SK-N-SH (cell line): ENCODE measurements at regions not wholly inside any gene's neighbourhood (a gene's known extent, or its start where the extent isn't known, plus 50 kb on each side); places are given as distances from the start of the nearest gene placed in this dataset.

Experiments used
- CTCF ChIA-PET: fragments of 300-600, 350-600 bp; formaldehyde crosslinking; extraction: SDS; loops from one replicate; lab custom pipeline; 2021; lab: Yijun Ruan, JAX
- POLR2A ChIA-PET: fragments of 350-600 bp; sonication (Branson Sonifier 250); formaldehyde crosslinking; extraction: SDS; loops from one replicate; lab custom pipeline; 2020; ENCODE audit warnings: antibody characterized with exemption, inconsistent platforms; lab: Yijun Ruan, JAX
- DNase-seq: peaks from one replicate; pipeline ENCODE4 v3.0.0; 2012
- H2AFZ ChIP-seq: fragments of 200-600 bp; sonication (generic); 2 replicates; pipeline ENCODE4 v1.8.1; 2016; ENCODE audit warnings: antibody characterized with exemption, mild to moderate bottlenecking, low read depth
- H3F3A ChIP-seq: fragments of 200-600 bp; sonication (generic); replicated peaks from 2 replicates; pipeline ENCODE3; 2016; ENCODE audit warnings: antibody characterized with exemption, mild to moderate bottlenecking; ENCODE audit not compliant: insufficient read depth
- H3K27ac ChIP-seq, 2 experiments: fragments of 200-500 bp in 1 of 2; fragments of 200-600 bp in 1 of 2; sonication (Bioruptor generic) in 1 of 2; sonication (generic), shearing (Covaris generic) in 1 of 2; 2 replicates each; pipeline versions ENCODE4 v1.5.1 to v1.6.1; 2014 to 2016; ENCODE audit warnings: low read depth in 2 of 2, inconsistent platforms in 1 of 2, low read length in 1 of 2, mild to moderate bottlenecking in 1 of 2, mixed read lengths in 1 of 2
- H3K27me3 ChIP-seq: fragments of 200-600 bp; sonication (generic), shearing (Covaris generic); 2 replicates; pipeline ENCODE4 v1.6.1; 2016; ENCODE audit warnings: mixed run types; ENCODE audit not compliant: insufficient read depth
- H3K36me3 ChIP-seq, 2 experiments: fragments of 200-500 bp in 1 of 2; fragments of 200-600 bp in 1 of 2; sonication (Bioruptor generic) in 1 of 2; sonication (generic) in 1 of 2; replicated peaks in 1 of 2; 2 replicates each; pipeline versions ENCODE3 to v1.5.1; 2014 to 2016; ENCODE audit warnings: low read length in 1 of 2, mild to moderate bottlenecking in 1 of 2; ENCODE audit not compliant: insufficient read depth in 2 of 2, control insufficient read depth in 1 of 2
- H3K4me1 ChIP-seq, 2 experiments: fragments of 200-500 bp in 1 of 2; fragments of 200-600 bp in 1 of 2; sonication (Bioruptor generic) in 1 of 2; sonication (generic), shearing (Covaris generic) in 1 of 2; 2 replicates each; pipeline versions ENCODE4 v1.5.1 to v1.6.1; 2014 to 2016; ENCODE audit warnings: low read depth in 1 of 2, low read length in 1 of 2, mixed run types in 1 of 2; ENCODE audit not compliant: insufficient read depth in 2 of 2, control insufficient read depth in 1 of 2
- H3K4me2 ChIP-seq: fragments of 200-600 bp; sonication (generic), shearing (Covaris generic); 2 replicates; pipeline ENCODE4 v1.6.1; 2017; ENCODE audit warnings: mixed run types
- H3K4me3 ChIP-seq, 2 experiments: fragments of 200-500 bp in 1 of 2; fragments of 200-600 bp in 1 of 2; sonication (Bioruptor generic) in 1 of 2; sonication (generic), shearing (Covaris generic) in 1 of 2; 2 replicates each; pipeline versions ENCODE4 v1.5.1 to v1.8.1; 2014 to 2016; ENCODE audit warnings: low read depth in 2 of 2, inconsistent platforms in 1 of 2, low read length in 1 of 2, mild to moderate bottlenecking in 1 of 2, mixed read lengths in 1 of 2, moderate library complexity in 1 of 2
- H3K79me2 ChIP-seq: fragments of 200-600 bp; sonication (generic); 2 replicates; pipeline ENCODE4 v1.8.1; 2017; ENCODE audit warnings: mild to moderate bottlenecking; ENCODE audit not compliant: insufficient read depth
- H3K9ac ChIP-seq: fragments of 200-600 bp; sonication (generic); 2 replicates; pipeline ENCODE4 v1.6.1; 2017; ENCODE audit warnings: mixed run types
- H3K9me2 ChIP-seq: fragments of 200-600 bp; sonication (generic); 2 replicates; pipeline ENCODE4 v1.6.1; 2017; ENCODE audit warnings: mixed run types
- H3K9me3 ChIP-seq: fragments of 200-600 bp; sonication (generic); 2 replicates; pipeline ENCODE4 v1.6.1; 2017; ENCODE audit warnings: mixed run types, mild to moderate bottlenecking, moderate library complexity
- H4K20me1 ChIP-seq: fragments of 200-600 bp; sonication (generic); 2 replicates; pipeline ENCODE4 v1.6.1; 2017; ENCODE audit warnings: mild to moderate bottlenecking, mixed run types; ENCODE audit not compliant: insufficient read depth
- EZH2phosphoT487 ChIP-seq: fragments of 200-600 bp; sonication (generic); IDR thresholded peaks from 2 replicates; pipeline ENCODE4 v1.6.1; 2017; ENCODE audit warnings: low read depth, mixed run types, mild to moderate bottlenecking, antibody characterized with exemption, moderate library complexity, borderline replicate concordance
- FOSL2 ChIP-seq: IDR thresholded peaks from 2 replicates; pipeline ENCODE4 v1.4.0; 2012; ENCODE audit warnings: low read depth, mild to moderate bottlenecking, moderate library complexity, borderline replicate concordance
- IRF3 ChIP-seq: fragments of 150-350 bp; IDR thresholded peaks from 2 replicates; pipeline ENCODE4 v1.6.1; 2016; ENCODE audit warnings: mild to moderate bottlenecking, low read depth, low read length
- JUND ChIP-seq: IDR thresholded peaks from 2 replicates; pipeline ENCODE4 v1.4.0; 2012
- MAX ChIP-seq: IDR thresholded peaks from 2 replicates; pipeline ENCODE4 v1.4.0; 2012; ENCODE audit warnings: low read depth
- MXI1 ChIP-seq: IDR thresholded peaks from 2 replicates; pipeline ENCODE4 v1.6.1; 2012; ENCODE audit warnings: mild to moderate bottlenecking, low read depth, low read length, improper control_type of control experiment
- NRF1 ChIP-seq: IDR thresholded peaks from 2 replicates; pipeline ENCODE4 v1.6.1; 2012; ENCODE audit warnings: low read depth, mild to moderate bottlenecking, low read length
- POLR2AphosphoS5 ChIP-seq: IDR thresholded peaks from 2 replicates; pipeline ENCODE4 v1.6.1; 2012; ENCODE audit warnings: low read depth, low read length
- RCOR1 ChIP-seq: fragments of 150-350 bp; IDR thresholded peaks from 2 replicates; pipeline ENCODE4 v1.6.1; 2017; ENCODE audit warnings: antibody characterized with exemption, low read length
- RFX5 ChIP-seq: IDR thresholded peaks from 2 replicates; pipeline ENCODE4 v1.6.1; 2012; ENCODE audit warnings: mild to moderate bottlenecking, improper control_type of control experiment, low read length
- RXRA ChIP-seq: IDR thresholded peaks from 2 replicates; pipeline ENCODE4 v1.4.0; 2012; ENCODE audit warnings: low read depth, mild to moderate bottlenecking, borderline replicate concordance
- SMC3 ChIP-seq: IDR thresholded peaks from 2 replicates; pipeline ENCODE4 v1.6.1; 2012; ENCODE audit warnings: low read depth, low read length, improper control_type of control experiment
- TAF1 ChIP-seq: IDR thresholded peaks from 2 replicates; pipeline ENCODE4 v1.6.1; 2012; ENCODE audit warnings: low read depth, mild to moderate bottlenecking, low read length, moderate library complexity, borderline replicate concordance
- TCF12 ChIP-seq: IDR thresholded peaks from 2 replicates; pipeline ENCODE4 v1.4.0; 2012
- USF2 ChIP-seq: fragments of 150-350 bp; IDR thresholded peaks from 2 replicates; pipeline ENCODE4 v1.6.1; 2017; ENCODE audit warnings: antibody characterized with exemption, low read length, low read depth, borderline replicate concordance
- WGBS: methylation state at CpG from one replicate; pipeline ENCODE4 v1.1.6; 2017; ENCODE audit warnings: low lambda C conversion rate; 5-methylcytosine and 5-hydroxymethylcytosine counted together
- TF ChIP-seq, protein P1 (sequence below): fragments of 200-600 bp; sonication (generic); IDR thresholded peaks from 2 replicates; pipeline ENCODE4 v1.6.1; 2017; ENCODE audit warnings: antibody characterized with exemption, mild to moderate bottlenecking, moderate library complexity

- 9% methylated on average over 1 of the region's 1 CpG for WGBS
These were observed 153.9 kb upstream of the SOX11 start for GRCh38 chr2:5538313-5538712.

More at GRCh38 chr2:5538313-5538712, 153.9 kb upstream of the SOX11 start:
- Histone ChIP-seq H3K27ac (peak overlapping the region in 1 of 2 experiments; percentile 94; a peak in 2 of 4 replicates), H3K9me2 (no peaks in the 10 kb centered on the region), H3K36me3 (no peaks in the 10 kb centered on the region), H2AFZ (no peak overlapping the region), H3K79me2 (no peaks in the 10 kb centered on the region), H3K27me3 (no peaks in the 10 kb centered on the region), H3K4me2 (no peak overlapping the region), H3K4me3 (no peak overlapping the region), H4K20me1 (no peaks in the 10 kb centered on the region), H3K9me3 (0 out of 2 replicates have a peak, but pooled peaks cover 11% of the 10 kb centered on the region), H3K9ac (no peak overlapping the region), H3K4me1 (peaks cover 0 to 31% of the 10 kb centered on the region in 2 experiments; a peak in 2 of 4 replicates), H3F3A (no peaks in the 10 kb centered on the region)
- ChIA-PET POLR2A (interaction anchor here (0.5 to 1.3 kb wide), 3 partner anchors 8 to 153 kb away, joined by 3 to 7 read pairs (median 3); partner anchors contain the start of gene SOX11), CTCF (interaction anchor here (1.5 kb wide), 1 partner anchor 10 kb away, joined by 5 read pairs; no protein-coding TSS in a partner anchor)
- DNase-seq: no peak
- no peak for TF ChIP-seq RFX5
- no peak for TF ChIP-seq RXRA
- no peak for TF ChIP-seq USF2
- TF ChIP-seq RCOR1: no peak
- TF ChIP-seq FOSL2: no peak
- TF ChIP-seq TAF1: no peak
- TF ChIP-seq, protein P1, sequence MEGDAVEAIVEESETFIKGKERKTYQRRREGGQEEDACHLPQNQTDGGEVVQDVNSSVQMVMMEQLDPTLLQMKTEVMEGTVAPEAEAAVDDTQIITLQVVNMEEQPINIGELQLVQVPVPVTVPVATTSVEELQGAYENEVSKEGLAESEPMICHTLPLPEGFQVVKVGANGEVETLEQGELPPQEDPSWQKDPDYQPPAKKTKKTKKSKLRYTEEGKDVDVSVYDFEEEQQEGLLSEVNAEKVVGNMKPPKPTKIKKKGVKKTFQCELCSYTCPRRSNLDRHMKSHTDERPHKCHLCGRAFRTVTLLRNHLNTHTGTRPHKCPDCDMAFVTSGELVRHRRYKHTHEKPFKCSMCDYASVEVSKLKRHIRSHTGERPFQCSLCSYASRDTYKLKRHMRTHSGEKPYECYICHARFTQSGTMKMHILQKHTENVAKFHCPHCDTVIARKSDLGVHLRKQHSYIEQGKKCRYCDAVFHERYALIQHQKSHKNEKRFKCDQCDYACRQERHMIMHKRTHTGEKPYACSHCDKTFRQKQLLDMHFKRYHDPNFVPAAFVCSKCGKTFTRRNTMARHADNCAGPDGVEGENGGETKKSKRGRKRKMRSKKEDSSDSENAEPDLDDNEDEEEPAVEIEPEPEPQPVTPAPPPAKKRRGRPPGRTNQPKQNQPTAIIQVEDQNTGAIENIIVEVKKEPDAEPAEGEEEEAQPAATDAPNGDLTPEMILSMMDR: no peak
- TF ChIP-seq POLR2AphosphoS5: no peak
- no peak for TF ChIP-seq TCF12
- no peak for TF ChIP-seq IRF3
- no peak for TF ChIP-seq MAX
- no peak for TF ChIP-seq SMC3
- TF ChIP-seq EZH2phosphoT487: no peak
- TF ChIP-seq JUND: no peak
- no peak for TF ChIP-seq MXI1
- TF ChIP-seq NRF1: no peak
